Effector memory CD8-positive, alpha-beta T cell (primary cell): ENCODE measurements at regions not wholly inside any gene's neighbourhood (a gene's known extent, or its start where the extent isn't known, plus 50 kb on each side); places are given as distances from the start of the nearest gene placed in this dataset.

ENCODE experiments used
- ATAC-seq: fragments of 150-1000 bp; cut with Tn5 transposase; replicated peaks from 2 replicates; pipeline ENCODE4 v1.10.0; 2021; ENCODE audit warnings: mild to moderate bottlenecking, moderate library complexity
- DNase-seq, 3 experiments: peaks; one replicate each; pipeline ENCODE4 v3.0.0; 2021
- H3K27ac Mint-ChIP-seq, 2 donors: one replicate each; pipeline ENCODE4 v1.8.0; 2022; ENCODE audit warnings: mild to moderate bottlenecking in 2 of 2, mixed read lengths in 2 of 2, moderate library complexity in 2 of 2
- H3K27me3 Mint-ChIP-seq, 2 donors: one replicate each; pipeline ENCODE4 v1.8.0; 2022; ENCODE audit warnings: mixed read lengths in 2 of 2
- H3K36me3 Mint-ChIP-seq: one replicate; pipeline ENCODE4 v1.8.0; 2022; ENCODE audit warnings: mild to moderate bottlenecking, moderate library complexity, mixed read lengths; ENCODE audit not compliant: insufficient read depth
- H3K4me1 Mint-ChIP-seq, 2 donors: one replicate each; pipeline ENCODE4 v1.8.0; 2022; ENCODE audit warnings: low read depth in 2 of 2, mixed read lengths in 2 of 2
- H3K4me3 Mint-ChIP-seq, 2 donors: one replicate each; pipeline ENCODE4 v1.8.0; 2022; ENCODE audit warnings: mild to moderate bottlenecking in 2 of 2, mixed read lengths in 2 of 2, moderate library complexity in 2 of 2
- H3K9me3 Mint-ChIP-seq, 2 donors: one replicate each; pipeline ENCODE4 v1.8.0; 2022; ENCODE audit warnings: mixed read lengths in 2 of 2

GRCh38 chr6:14972379-14973067 is 273.3 kb upstream of the JARID2 start:
- Mint-ChIP-seq H3K9me3 (no peaks in the 10 kb centered on the region), H3K4me1 (peaks cover 0 to 3% of the 10 kb centered on the region in 2 donors), H3K4me3 (no peak overlapping the region), H3K36me3 (no peaks in the 10 kb centered on the region), H3K27ac (no peak overlapping the region), H3K27me3 (no peaks in the 10 kb centered on the region)
- DNase-seq (no peak), ATAC-seq (no peak)

GRCh38 chr6:14974372-14974771 is 271.5 kb upstream of the JARID2 start:
- Mint-ChIP-seq H3K4me1 (peaks cover 0 to 3% of the 10 kb centered on the region in 2 donors), H3K27me3 (no peaks in the 10 kb centered on the region), H3K9me3 (no peaks in the 10 kb centered on the region), H3K4me3 (no peak overlapping the region), H3K27ac (no peak overlapping the region), H3K36me3 (no peaks in the 10 kb centered on the region)
- DNase-seq (no peak), ATAC-seq (no peak)

GRCh38 chr6:14974792-14975470 is 270.9 kb upstream of the JARID2 start:
- Mint-ChIP-seq H3K36me3 (no peaks in the 10 kb centered on the region), H3K27me3 (no peaks in the 10 kb centered on the region), H3K4me1 (peaks cover 0 to 3% of the 10 kb centered on the region in 2 donors), H3K27ac (no peak overlapping the region), H3K9me3 (no peaks in the 10 kb centered on the region), H3K4me3 (no peak overlapping the region)
- no peak for ATAC-seq
- DNase-seq, result no peak

- no peaks in the 10 kb centered on the region for H3K27me3 Mint-ChIP-seq
- no peak for DNase-seq
- H3K4me1 Mint-ChIP-seq, result peaks cover 0 to 3% of the 10 kb centered on the region in 2 donors
- no peaks in the 10 kb centered on the region for H3K36me3 Mint-ChIP-seq
- no peak overlapping the region for H3K27ac Mint-ChIP-seq
- H3K9me3 Mint-ChIP-seq, result no peaks in the 10 kb centered on the region
- no peak overlapping the region for H3K4me3 Mint-ChIP-seq
- no peak for ATAC-seq
Observed at GRCh38 chr6:14975471-14975817, 270.4 kb upstream of the JARID2 start.

GRCh38 chr6:14977747-14978382 is 268.0 kb upstream of the JARID2 start:
- Mint-ChIP-seq H3K27me3 (peaks cover 0 to 21% of the 10 kb centered on the region in 2 donors), H3K36me3 (no peaks in the 10 kb centered on the region), H3K9me3 (no peaks in the 10 kb centered on the region), H3K4me1 (peaks cover 0 to 3% of the 10 kb centered on the region in 2 donors), H3K4me3 (no peak overlapping the region), H3K27ac (no peak overlapping the region)
- DNase-seq (no peak), ATAC-seq (no peak)

GRCh38 chr6:14981960-14982359 is 263.9 kb upstream of the JARID2 start:
- Mint-ChIP-seq H3K36me3 (no peaks in the 10 kb centered on the region), H3K27me3 (peaks cover 0 to 48% of the 10 kb centered on the region in 2 donors), H3K4me1 (no peaks in the 10 kb centered on the region), H3K27ac (no peak overlapping the region), H3K9me3 (no peaks in the 10 kb centered on the region), H3K4me3 (no peak overlapping the region)
- DNase-seq (no peak), ATAC-seq (no peak)

GRCh38 chr6:14983599-14984518 is 262.0 kb upstream of the JARID2 start:
- DNase-seq, result no peak
- peaks cover 0 to 55% of the 10 kb centered on the region in 2 donors for H3K27me3 Mint-ChIP-seq
- no peak for ATAC-seq
- H3K27ac Mint-ChIP-seq, result no peak overlapping the region
- no peaks in the 10 kb centered on the region for H3K36me3 Mint-ChIP-seq
- H3K4me1 Mint-ChIP-seq, result no peaks in the 10 kb centered on the region
- H3K9me3 Mint-ChIP-seq, result no peaks in the 10 kb centered on the region
- no peak overlapping the region for H3K4me3 Mint-ChIP-seq

- Mint-ChIP-seq H3K4me1 (no peaks in the 10 kb centered on the region), H3K27me3 (peaks cover 0 to 55% of the 10 kb centered on the region in 2 donors), H3K36me3 (no peaks in the 10 kb centered on the region), H3K4me3 (no peak overlapping the region), H3K27ac (no peak overlapping the region), H3K9me3 (no peaks in the 10 kb centered on the region)
- ATAC-seq, result no peak
- DNase-seq, result no peak
Observed at GRCh38 chr6:14984519-14984853, 261.4 kb upstream of the JARID2 start.

GRCh38 chr6:14985366-14985765 is 260.5 kb upstream of the JARID2 start:
- ATAC-seq (no peak), DNase-seq (no peak)
- Mint-ChIP-seq H3K27me3 (peaks cover 0 to 55% of the 10 kb centered on the region in 2 donors), H3K36me3 (no peaks in the 10 kb centered on the region), H3K9me3 (no peaks in the 10 kb centered on the region), H3K4me1 (no peaks in the 10 kb centered on the region), H3K4me3 (no peak overlapping the region), H3K27ac (no peak overlapping the region)

GRCh38 chr6:14986370-14986769 is 259.5 kb upstream of the JARID2 start:
- Mint-ChIP-seq H3K27ac (no peak overlapping the region), H3K27me3 (peaks cover 0 to 51% of the 10 kb centered on the region in 2 donors), H3K4me1 (no peaks in the 10 kb centered on the region), H3K36me3 (no peaks in the 10 kb centered on the region), H3K9me3 (no peaks in the 10 kb centered on the region), H3K4me3 (no peak overlapping the region)
- DNase-seq, result no peak
- ATAC-seq, result no peak

GRCh38 chr6:14987490-14987889 is 258.4 kb upstream of the JARID2 start:
- Mint-ChIP-seq H3K27me3 (peaks cover 0 to 47% of the 10 kb centered on the region in 2 donors), H3K4me3 (no peak overlapping the region), H3K4me1 (no peaks in the 10 kb centered on the region), H3K9me3 (no peaks in the 10 kb centered on the region), H3K27ac (no peak overlapping the region), H3K36me3 (no peaks in the 10 kb centered on the region)
- DNase-seq (no peak), ATAC-seq (no peak)

GRCh38 chr6:14992382-14992781 is 253.5 kb upstream of the JARID2 start:
- Mint-ChIP-seq H3K36me3 (no peaks in the 10 kb centered on the region), H3K9me3 (no peaks in the 10 kb centered on the region), H3K4me1 (no peaks in the 10 kb centered on the region), H3K4me3 (no peak overlapping the region), H3K27me3 (peaks cover 0 to 13% of the 10 kb centered on the region in 2 donors), H3K27ac (no peak overlapping the region)
- no peak for ATAC-seq
- DNase-seq, result no peak

- Mint-ChIP-seq H3K4me1 (no peaks in the 10 kb centered on the region), H3K27ac (no peak overlapping the region), H3K27me3 (peaks cover 0 to 10% of the 10 kb centered on the region in 2 donors), H3K4me3 (no peak overlapping the region), H3K36me3 (no peaks in the 10 kb centered on the region), H3K9me3 (no peaks in the 10 kb centered on the region)
- ATAC-seq (no peak), DNase-seq (no peak)
Observed at GRCh38 chr6:14995208-14995607, 250.7 kb upstream of the JARID2 start.
